ENCODE measurements at regions not wholly inside any gene's neighbourhood (a gene's known extent, or its start where the extent isn't known, plus 50 kb on each side); places are given as distances from the start of the nearest gene placed in this dataset.
"Not testable (repeated sequence)": the region's sequence is repeated elsewhere in the genome, so short reads cannot be mapped to it uniquely, and the experiment has no call there.

GRCh38 chr1:146537775-146538373 lies 309.1 kb upstream of the NOTCH2NLA start:
- TF ChIP-seq CTCF (conservative IDR thresholded peaks at IDR 0.05; ENCODE audit: low read depth, low read length); POLR2A (IDR thresholded peaks at IDR 0.05; ENCODE audit: low read depth, low read length); CEBPB (IDR thresholded peaks at IDR 0.05; ENCODE audit: low read depth, low read length); SMC3 (IDR thresholded peaks at IDR 0.05; ENCODE audit: low read depth, low read length); ELK1 (IDR thresholded peaks at IDR 0.05; ENCODE audit: borderline replicate concordance, low read depth, low read length); MAZ (IDR thresholded peaks at IDR 0.05; ENCODE audit: borderline replicate concordance, low read depth, low read length); RFX5 (IDR thresholded peaks at IDR 0.05; ENCODE audit: low read depth, low read length); MXI1 (IDR thresholded peaks at IDR 0.05; ENCODE audit: borderline replicate concordance, low read depth, low read length); USF2 (IDR thresholded peaks at IDR 0.05; ENCODE audit: low read depth, low read length); RAD21 (IDR thresholded peaks at IDR 0.05; ENCODE audit: low read length); FOS (IDR thresholded peaks at IDR 0.05; ENCODE audit: low read depth, low read length): not testable (repeated sequence)
